Endothelial cell of umbilical vein (primary cell): ENCODE measurements at regions not wholly inside any gene's neighbourhood (a gene's known extent, or its start where the extent isn't known, plus 50 kb on each side); places are given as distances from the start of the nearest gene placed in this dataset.

Experiments used
- BruUV-seq: library from RNA; stranded (reverse); fragments of 400-500 nt; replicated peaks from 2 replicates; lab custom pipeline; 2021; lab: Mats Ljungman, UMichigan
- CTCF ChIA-PET: fragments of 300-600, 350-600 bp; sonication (Branson Sonifier 250); formaldehyde crosslinking; loops from one replicate; lab custom pipeline; 2021; ENCODE audit warnings: antibody characterized with exemption, inconsistent platforms; lab: Charles Lee
- POLR2A ChIA-PET: fragments of 300-600, 350-600 bp; sonication (Branson Sonifier 250); formaldehyde crosslinking; loops from one replicate; lab custom pipeline; 2021; ENCODE audit warnings: antibody characterized with exemption, inconsistent platforms; lab: Charles Lee
- DNase-seq: peaks from one replicate; pipeline ENCODE4 v3.0.0-alpha.2; 2011; ENCODE audit warnings: low read depth, low spot score
- FAIRE-seq: peaks from 2 replicates; lab custom pipeline; 2011; peaks lifted over from hg19 to GRCh38; lab: Jason Lieb, UNC
- H2AFZ ChIP-seq: 2 replicates; pipeline ENCODE4 v1.6.0; 2012; ENCODE audit warnings: low read depth, low read length, control low read depth, inconsistent platforms
- H3K27ac ChIP-seq: 2 replicates; pipeline ENCODE4 v1.5.1; 2011; ENCODE audit warnings: low read depth, mild to moderate bottlenecking, control low read depth, low read length, moderate library complexity; ENCODE audit not compliant: insufficient read depth
- H3K27me3 ChIP-seq, 2 experiments: 2 replicates each; pipeline versions ENCODE4 v1.6.0 to v1.6.1; 2011; ENCODE audit warnings: low read length in 2 of 2, mixed read lengths in 1 of 2; ENCODE audit not compliant: control insufficient read depth in 2 of 2, insufficient read depth in 2 of 2
- H3K36me3 ChIP-seq, 2 experiments: 2 replicates in 1 of 2; 3 replicates in 1 of 2; pipeline ENCODE4 v1.5.1; 2011; ENCODE audit warnings: low read length in 2 of 2, mild to moderate bottlenecking in 1 of 2, moderate library complexity in 1 of 2; ENCODE audit not compliant: control insufficient read depth in 2 of 2, insufficient read depth in 2 of 2; ENCODE audit errors: extremely low read depth in 1 of 2
- H3K4me1 ChIP-seq: 3 replicates; pipeline ENCODE4 v1.5.1; 2011; ENCODE audit warnings: mild to moderate bottlenecking, low read length; ENCODE audit not compliant: control insufficient read depth, insufficient read depth; ENCODE audit errors: extremely low read depth
- H3K4me2 ChIP-seq: 2 replicates; pipeline ENCODE4 v1.6.1; 2011; ENCODE audit warnings: low read length, control low read depth, mixed read lengths; ENCODE audit not compliant: insufficient read depth
- H3K4me3 ChIP-seq, 3 experiments: fragments of 200-600 bp in 1 of 3; sonication (generic), shearing (Covaris generic) in 1 of 3; replicated peaks in 1 of 3; 2 replicates each; pipeline ENCODE4 v1.5.1; 2011 to 2016; ENCODE audit warnings: control low read depth in 3 of 3, low read length in 3 of 3, mild to moderate bottlenecking in 2 of 3, inconsistent platforms in 1 of 3, low read depth in 1 of 3, moderate library complexity in 1 of 3; ENCODE audit not compliant: insufficient read depth in 1 of 3
- H3K79me2 ChIP-seq: 2 replicates; pipeline ENCODE4 v1.6.0; 2012; ENCODE audit warnings: low read length, inconsistent platforms; ENCODE audit not compliant: control insufficient read depth, insufficient read depth
- H3K9ac ChIP-seq: replicated peaks from 2 replicates; pipeline ENCODE3; 2011; ENCODE audit warnings: low read length, control low read depth; ENCODE audit not compliant: insufficient read depth; ENCODE audit errors: extremely low read depth
- H3K9me1 ChIP-seq: replicated peaks from 3 replicates; pipeline ENCODE4 v1.6.0; 2011; ENCODE audit warnings: mild to moderate bottlenecking, low read length; ENCODE audit not compliant: control insufficient read depth, insufficient read depth; ENCODE audit errors: extremely low read depth
- H3K9me3 ChIP-seq: replicated peaks from 2 replicates; pipeline ENCODE4 v1.5.1; 2012; ENCODE audit warnings: low read length, inconsistent platforms; ENCODE audit not compliant: control insufficient read depth, insufficient read depth
- H4K20me1 ChIP-seq: replicated peaks from 2 replicates; pipeline ENCODE3; 2011; ENCODE audit warnings: mild to moderate bottlenecking, low read length; ENCODE audit not compliant: control insufficient read depth, insufficient read depth; ENCODE audit errors: extremely low read depth
- EZH2 ChIP-seq: IDR thresholded peaks from 2 replicates; pipeline ENCODE4 v1.6.1; 2012; ENCODE audit warnings: borderline replicate concordance, low read depth, mild to moderate bottlenecking, moderate library complexity, low read length, inconsistent platforms; ENCODE audit not compliant: severe bottlenecking
- FOS ChIP-seq: IDR thresholded peaks from 2 replicates; pipeline ENCODE4 v1.6.1; 2011; ENCODE audit warnings: mild to moderate bottlenecking, low read length, moderate library complexity, borderline replicate concordance; ENCODE audit not compliant: insufficient read depth
- GATA2 ChIP-seq: IDR thresholded peaks from 2 replicates; pipeline ENCODE4 v1.7.0; 2011; ENCODE audit warnings: low read depth, mild to moderate bottlenecking, moderate library complexity, mixed read lengths, low read length; ENCODE audit not compliant: insufficient read length, insufficient read depth
- JUN ChIP-seq: IDR thresholded peaks from 2 replicates; pipeline ENCODE4 v1.6.1; 2011; ENCODE audit warnings: borderline replicate concordance, low read depth; ENCODE audit not compliant: insufficient read length, insufficient read depth
- MYC ChIP-seq: IDR thresholded peaks from one replicate; pipeline ENCODE4 v1.6.1; 2011; ENCODE audit warnings: mild to moderate bottlenecking, low read depth, low read length
- POLR2A ChIP-seq: IDR thresholded peaks from 2 replicates; pipeline ENCODE4 v1.6.1; 2012; ENCODE audit warnings: low read depth, mild to moderate bottlenecking, control low read depth, low read length
- POLR2AphosphoS5 ChIP-seq: IDR thresholded peaks from 2 replicates; pipeline ENCODE4 v1.6.1; 2012; ENCODE audit warnings: low read depth, mild to moderate bottlenecking, control low read depth, low read length, moderate library complexity; ENCODE audit not compliant: insufficient read depth
- dilution Hi-C: fragments of 300-500 bp; cut with MboI; formaldehyde crosslinking; loops from one replicate; pipeline ENCODE4 v1.15.0; 2019; ENCODE audit warnings: low sequenced_read_pairs; ENCODE audit not compliant: extremely low pct_ligation_motif_present
- intact Hi-C: fragments of 100-400 bp; cut with micrococcal nuclease; formaldehyde crosslinking; loops from one replicate; pipeline ENCODE4 v1.10.0; 2022
- TF ChIP-seq, protein P1 (sequence below): IDR thresholded peaks from 2 replicates; pipeline ENCODE4 v1.6.1; 2011; ENCODE audit not compliant: insufficient read depth, insufficient read length
- TF ChIP-seq, protein P2 (sequence below), 2 donors: IDR thresholded peaks; 1 replicate in 1 of 2; 2 replicates in 1 of 2; pipeline ENCODE4 v1.5.1; 2011; ENCODE audit warnings: low read length in 2 of 2, mild to moderate bottlenecking in 2 of 2, moderate library complexity in 2 of 2, control low read depth in 1 of 2, inconsistent platforms in 1 of 2, low read depth in 1 of 2; ENCODE audit not compliant: insufficient read depth in 1 of 2; ENCODE audit errors: extremely low read depth in 1 of 2

DNA sequence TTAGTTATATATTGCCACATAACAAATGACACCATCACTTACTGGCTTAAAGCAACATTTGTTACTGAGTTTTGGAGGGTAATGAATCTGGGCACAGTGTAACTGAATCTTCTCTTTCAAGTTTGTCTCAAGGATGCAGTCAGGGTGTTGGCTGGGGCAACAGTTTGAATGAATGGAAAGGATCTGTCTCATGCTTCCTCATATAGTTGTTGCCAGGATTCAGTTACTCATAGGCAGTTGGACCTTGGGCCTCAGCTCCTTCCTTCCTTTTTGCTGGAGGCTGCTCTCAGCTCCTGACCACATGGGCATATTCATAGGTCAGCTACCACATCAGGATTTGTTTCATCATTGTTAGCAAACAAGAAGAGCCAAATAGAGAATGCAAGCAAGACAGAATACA lies 466.1 kb upstream of the MC4R start:
- ChIA-PET POLR2A (no interaction called here), CTCF (interaction anchor here (0.7 to 1.4 kb wide), 6 partner anchors 9 to 484 kb away, joined by 3 to 5 read pairs (median 3); no protein-coding TSS in a partner anchor)
- TF ChIP-seq JUN (peak; percentile 50), GATA2 (peak; percentile 50), POLR2AphosphoS5 (peak; percentile 74), POLR2A (peak; percentile 28), MYC (no peak), FOS (peak; percentile 86), EZH2 (no peak)
- TF ChIP-seq, protein P1, sequence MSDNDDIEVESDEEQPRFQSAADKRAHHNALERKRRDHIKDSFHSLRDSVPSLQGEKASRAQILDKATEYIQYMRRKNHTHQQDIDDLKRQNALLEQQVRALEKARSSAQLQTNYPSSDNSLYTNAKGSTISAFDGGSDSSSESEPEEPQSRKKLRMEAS, result no peak
- TF ChIP-seq, protein P2, sequence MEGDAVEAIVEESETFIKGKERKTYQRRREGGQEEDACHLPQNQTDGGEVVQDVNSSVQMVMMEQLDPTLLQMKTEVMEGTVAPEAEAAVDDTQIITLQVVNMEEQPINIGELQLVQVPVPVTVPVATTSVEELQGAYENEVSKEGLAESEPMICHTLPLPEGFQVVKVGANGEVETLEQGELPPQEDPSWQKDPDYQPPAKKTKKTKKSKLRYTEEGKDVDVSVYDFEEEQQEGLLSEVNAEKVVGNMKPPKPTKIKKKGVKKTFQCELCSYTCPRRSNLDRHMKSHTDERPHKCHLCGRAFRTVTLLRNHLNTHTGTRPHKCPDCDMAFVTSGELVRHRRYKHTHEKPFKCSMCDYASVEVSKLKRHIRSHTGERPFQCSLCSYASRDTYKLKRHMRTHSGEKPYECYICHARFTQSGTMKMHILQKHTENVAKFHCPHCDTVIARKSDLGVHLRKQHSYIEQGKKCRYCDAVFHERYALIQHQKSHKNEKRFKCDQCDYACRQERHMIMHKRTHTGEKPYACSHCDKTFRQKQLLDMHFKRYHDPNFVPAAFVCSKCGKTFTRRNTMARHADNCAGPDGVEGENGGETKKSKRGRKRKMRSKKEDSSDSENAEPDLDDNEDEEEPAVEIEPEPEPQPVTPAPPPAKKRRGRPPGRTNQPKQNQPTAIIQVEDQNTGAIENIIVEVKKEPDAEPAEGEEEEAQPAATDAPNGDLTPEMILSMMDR (IDR thresholded peaks at IDR 0.05; ENCODE audit: extremely low read depth in 1 of 2, insufficient read depth in 1 of 2, low read depth in 1 of 2, low read length in 2 of 2), result no peak
- peak; percentile 94 for DNase-seq
- H3K4me1 ChIP-seq, result peaks cover 13% of the 10 kb centered on the region
- no peak overlapping the region for H3K4me3 ChIP-seq
- dilution Hi-C loops (no loop called here), intact Hi-C loops (no loop called here)
- peak overlapping the region; percentile 40 for H3K27ac ChIP-seq
- H3K4me2 ChIP-seq, result peak overlapping the region; percentile 35
- H3K9me1 ChIP-seq, result no peaks in the 10 kb centered on the region
- no peak overlapping the region for H3K9ac ChIP-seq
- peak; percentile 96 for FAIRE-seq
- no peaks in the 10 kb centered on the region for H3K27me3 ChIP-seq
- BruUV-seq, result no TSS peak
- peak overlapping the region; percentile 13 for H2AFZ ChIP-seq
- no peaks in the 10 kb centered on the region for H3K79me2 ChIP-seq
- H4K20me1 ChIP-seq, result no peaks in the 10 kb centered on the region
- H3K9me3 ChIP-seq, result no peaks in the 10 kb centered on the region
- H3K36me3 ChIP-seq, result no peaks in the 10 kb centered on the region
